ENCODE measurements at regions not wholly inside any gene's neighbourhood (a gene's known extent, or its start where the extent isn't known, plus 50 kb on each side); places are given as distances from the start of the nearest gene placed in this dataset.

DNA sequence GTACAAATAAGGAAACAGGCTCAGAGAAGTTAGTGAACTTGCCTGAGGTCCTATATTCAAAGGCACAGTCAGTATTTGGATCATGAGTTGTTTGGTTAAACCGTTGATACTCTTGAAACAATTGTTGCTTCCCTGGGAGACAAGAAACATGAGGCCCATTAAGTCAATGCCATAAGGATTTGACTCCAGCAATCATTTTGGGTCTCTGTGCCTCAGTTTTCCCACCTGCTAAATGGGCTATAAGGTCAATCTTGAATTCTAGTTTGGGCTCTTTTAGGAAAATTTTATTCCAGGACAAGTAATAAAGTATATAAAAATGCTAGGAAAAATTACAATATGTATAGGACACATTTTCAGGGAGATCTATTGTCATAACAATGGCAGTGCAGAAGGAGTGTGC, 202.1 kb downstream of the TMEM26 start:
- Histone ChIP-seq H3K4me3 (ENCODE audit: low read length in 2 of 2) (no peak overlapping the region), H3K4me1 (ENCODE audit: insufficient read depth, low read length) (no peaks in the 10 kb centered on the region), H3K27me3 (ENCODE audit: insufficient read depth, low read length) (no peaks in the 10 kb centered on the region), H3K27ac (ENCODE audit: low read depth, low read length) (no peak overlapping the region), H3K36me3 (ENCODE audit: insufficient read depth, low read length) (no peaks in the 10 kb centered on the region), H3K9me3 (ENCODE audit: control insufficient read depth in 1 of 2, low read length in 2 of 2) (no peaks in the 10 kb centered on the region)
- CTCF ChIA-PET (ENCODE audit: partially characterized antibody) = no interaction called here
- DNase-seq = no peak
- POLR2A ChIA-PET (ENCODE audit: partially characterized antibody) = no interaction called here
- peaks cover 0 to 1% of the 10 kb centered on the region in 2 donors for H3K36me3 Mint-ChIP-seq
- H3K4me3 Mint-ChIP-seq = no peak overlapping the region
- H3K27me3 Mint-ChIP-seq = peaks cover 6 to 20% of the 10 kb centered on the region in 2 donors
- peaks cover 2 to 22% (median 10%) of the 10 kb centered on the region in 8 donors for H3K9me3 Mint-ChIP-seq
- intact Hi-C loops (cut with micrococcal nuclease) = no loop called here
- no peaks in the 10 kb centered on the region for H3K4me1 Mint-ChIP-seq
- H3K27ac Mint-ChIP-seq = no peak overlapping the region

DNA sequence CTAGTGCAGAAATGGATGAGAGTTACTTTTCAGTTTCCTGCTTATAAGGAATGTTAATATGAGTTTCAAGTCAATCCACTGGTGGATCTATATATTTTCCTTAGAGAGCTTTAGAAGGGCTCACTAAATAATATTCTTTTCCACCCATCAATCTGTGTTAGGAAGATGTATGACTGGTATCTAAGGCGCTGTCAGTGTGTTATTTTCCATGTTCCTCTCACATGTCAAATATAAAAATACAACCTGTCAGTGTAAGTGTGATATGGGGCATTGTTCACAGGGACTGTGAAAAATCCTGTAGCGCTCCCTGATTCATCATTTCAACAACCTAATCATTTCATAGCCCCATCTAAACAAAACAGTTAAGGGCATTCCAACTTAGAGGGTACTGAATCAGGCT, 203.1 kb downstream of the TMEM26 start:
- Mint-ChIP-seq H3K9me3 (peaks cover 2 to 15% (median 7%) of the 10 kb centered on the region in 8 donors), H3K36me3 (peaks cover 0 to 1% of the 10 kb centered on the region in 2 donors), H3K4me3 (no peak overlapping the region), H3K27me3 (peaks cover 6 to 19% of the 10 kb centered on the region in 2 donors), H3K27ac (no peak overlapping the region), H3K4me1 (no peaks in the 10 kb centered on the region)
- H3K9me3 ChIP-seq (ENCODE audit: control insufficient read depth in 1 of 2, low read length in 2 of 2) = no peaks in the 10 kb centered on the region
- H3K4me1 ChIP-seq (ENCODE audit: insufficient read depth, low read length) = no peaks in the 10 kb centered on the region
- DNase-seq = no peak
- H3K27ac ChIP-seq (ENCODE audit: low read depth, low read length) = no peak overlapping the region
- ChIA-PET CTCF (ENCODE audit: partially characterized antibody) (no interaction called here), POLR2A (ENCODE audit: partially characterized antibody) (no interaction called here)
- H3K4me3 ChIP-seq (ENCODE audit: low read length in 2 of 2) = no peak overlapping the region
- intact Hi-C loops (cut with micrococcal nuclease) = no loop called here
- no peaks in the 10 kb centered on the region for H3K27me3 ChIP-seq (ENCODE audit: insufficient read depth, low read length)
- H3K36me3 ChIP-seq (ENCODE audit: insufficient read depth, low read length) = no peaks in the 10 kb centered on the region

DNA sequence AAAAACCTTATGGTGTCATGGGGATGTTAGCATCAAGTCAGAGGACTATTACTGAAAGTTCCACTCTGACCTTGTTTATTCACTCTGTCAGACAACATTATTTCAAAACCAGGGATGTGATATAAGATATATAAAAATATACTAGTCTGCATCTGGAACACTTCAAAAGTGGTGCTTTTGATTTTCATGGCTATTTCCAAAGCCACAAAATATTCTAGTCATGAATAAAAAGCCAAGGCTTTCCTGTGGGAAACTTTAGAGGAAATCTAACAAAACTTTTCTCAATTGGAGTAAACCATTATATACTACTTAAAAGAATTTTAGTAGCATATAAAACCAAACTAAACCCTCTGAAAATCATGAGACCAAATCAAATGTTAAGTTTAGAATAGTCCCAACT, 205.2 kb downstream of the TMEM26 start:
- Histone ChIP-seq H3K4me1 (ENCODE audit: insufficient read depth, low read length) (no peaks in the 10 kb centered on the region), H3K4me3 (ENCODE audit: low read length in 2 of 2) (no peak overlapping the region), H3K27me3 (ENCODE audit: insufficient read depth, low read length) (no peaks in the 10 kb centered on the region), H3K36me3 (ENCODE audit: insufficient read depth, low read length) (no peaks in the 10 kb centered on the region), H3K27ac (ENCODE audit: low read depth, low read length) (no peak overlapping the region), H3K9me3 (ENCODE audit: control insufficient read depth in 1 of 2, low read length in 2 of 2) (no peaks in the 10 kb centered on the region)
- no peak for DNase-seq
- Mint-ChIP-seq H3K36me3 (no peaks in the 10 kb centered on the region), H3K27ac (no peak overlapping the region), H3K9me3 (no peaks in the 10 kb centered on the region), H3K27me3 (peaks cover 0 to 7% of the 10 kb centered on the region in 2 donors), H3K4me1 (no peaks in the 10 kb centered on the region), H3K4me3 (no peak overlapping the region)
- CTCF ChIA-PET (ENCODE audit: partially characterized antibody) = no interaction called here
- intact Hi-C loops (cut with micrococcal nuclease) = no loop called here
- POLR2A ChIA-PET (ENCODE audit: partially characterized antibody) = no interaction called here

DNA sequence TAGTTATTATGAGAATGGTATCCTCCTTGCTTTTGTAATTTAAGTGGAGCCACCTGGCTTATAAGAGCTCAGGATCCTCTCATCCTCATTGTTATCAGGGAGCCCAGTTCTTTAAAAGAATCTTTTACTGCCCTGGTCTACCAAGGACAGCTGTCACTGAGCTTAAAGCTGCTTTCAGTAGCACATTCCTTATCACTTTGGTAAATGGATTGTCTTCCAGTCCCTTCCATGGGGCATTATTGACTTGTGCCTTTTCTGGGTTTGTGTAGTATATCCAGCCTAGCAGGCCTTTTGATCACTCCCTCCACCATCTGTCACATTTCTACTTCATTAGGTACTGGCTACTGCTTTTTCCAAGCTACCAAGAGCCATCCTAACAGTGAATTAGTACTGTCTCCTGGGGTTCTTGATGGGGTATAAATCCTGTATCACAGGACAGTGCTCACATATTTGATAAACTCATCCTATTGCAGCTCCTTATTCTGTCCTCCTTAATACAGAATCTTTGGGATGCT, 208.9 kb downstream of the TMEM26 start:
- H3K36me3 ChIP-seq (ENCODE audit: insufficient read depth, low read length) = no peaks in the 10 kb centered on the region
- Mint-ChIP-seq H3K4me3 (no peak overlapping the region), H3K36me3 (no peaks in the 10 kb centered on the region), H3K4me1 (no peaks in the 10 kb centered on the region), H3K27ac (no peak overlapping the region), H3K9me3 (no peaks in the 10 kb centered on the region), H3K27me3 (peaks cover 0 to 5% of the 10 kb centered on the region in 2 donors)
- H3K27me3 ChIP-seq (ENCODE audit: insufficient read depth, low read length) = no peaks in the 10 kb centered on the region
- intact Hi-C loops (cut with micrococcal nuclease) = no loop called here
- no peak overlapping the region for H3K4me3 ChIP-seq (ENCODE audit: low read length in 2 of 2)
- H3K27ac ChIP-seq (ENCODE audit: low read depth, low read length) = no peak overlapping the region
- H3K4me1 ChIP-seq (ENCODE audit: insufficient read depth, low read length) = no peaks in the 10 kb centered on the region
- POLR2A ChIA-PET (ENCODE audit: partially characterized antibody) = no interaction called here
- CTCF ChIA-PET (ENCODE audit: partially characterized antibody) = no interaction called here
- no peaks in the 10 kb centered on the region for H3K9me3 ChIP-seq (ENCODE audit: control insufficient read depth in 1 of 2, low read length in 2 of 2)
- no peak for DNase-seq

DNA sequence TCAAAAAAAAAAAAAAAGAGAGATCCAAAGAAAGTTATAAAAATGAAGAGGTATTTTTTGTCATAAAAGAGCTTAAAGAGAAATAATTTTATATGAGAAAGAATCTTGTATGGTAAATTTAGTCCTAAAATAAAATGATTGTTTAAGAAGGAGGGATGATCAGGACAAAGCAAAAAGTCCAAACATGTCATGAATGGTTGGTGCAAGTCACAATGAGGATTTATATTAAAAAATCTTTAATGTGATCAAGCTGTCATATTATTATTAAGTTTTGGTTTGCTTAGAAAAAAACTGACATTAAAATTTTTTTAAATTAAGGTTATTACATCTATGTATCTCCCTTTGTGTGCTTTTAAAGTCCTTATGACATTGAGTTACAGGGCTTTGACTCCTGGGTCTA, 220.4 kb downstream of the TMEM26 start:
- intact Hi-C loops (cut with micrococcal nuclease) = no loop called here
- no peak overlapping the region for H3K4me3 ChIP-seq (ENCODE audit: low read length in 2 of 2)
- Mint-ChIP-seq H3K4me3 (no peak overlapping the region), H3K27ac (no peak overlapping the region), H3K27me3 (no peaks in the 10 kb centered on the region), H3K9me3 (peaks cover 0 to 17% (median 8%) of the 10 kb centered on the region in 8 donors), H3K4me1 (no peaks in the 10 kb centered on the region), H3K36me3 (no peaks in the 10 kb centered on the region)
- ChIA-PET POLR2A (ENCODE audit: partially characterized antibody) (no interaction called here), CTCF (ENCODE audit: partially characterized antibody) (no interaction called here)
- H3K27me3 ChIP-seq (ENCODE audit: insufficient read depth, low read length) = no peaks in the 10 kb centered on the region
- no peak overlapping the region for H3K27ac ChIP-seq (ENCODE audit: low read depth, low read length)
- H3K36me3 ChIP-seq (ENCODE audit: insufficient read depth, low read length) = no peaks in the 10 kb centered on the region
- no peaks in the 10 kb centered on the region for H3K9me3 ChIP-seq (ENCODE audit: control insufficient read depth in 1 of 2, low read length in 2 of 2)
- DNase-seq = no peak
- H3K4me1 ChIP-seq (ENCODE audit: insufficient read depth, low read length) = no peaks in the 10 kb centered on the region

DNA sequence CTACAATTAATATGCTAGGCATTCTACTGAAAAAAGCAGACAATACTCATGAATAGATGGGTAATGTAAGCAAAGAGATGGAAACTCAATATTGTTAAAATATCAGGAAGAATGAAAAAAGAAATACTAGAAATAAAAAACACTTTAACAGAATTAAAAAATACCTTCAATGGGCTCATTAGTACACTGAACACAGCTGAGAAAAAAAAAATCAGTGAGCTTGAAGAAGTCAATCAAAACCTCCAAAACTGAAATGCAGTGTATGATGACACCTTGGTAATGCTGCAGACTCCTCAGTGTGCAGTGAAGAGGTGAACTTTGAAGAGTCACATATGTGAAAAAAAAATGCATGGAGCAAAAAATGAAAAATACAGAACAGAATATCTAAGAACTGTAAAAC, 227.2 kb downstream of the TMEM26 start:
- Mint-ChIP-seq H3K4me1 (no peaks in the 10 kb centered on the region), H3K36me3 (peaks cover 0 to 2% of the 10 kb centered on the region in 2 donors), H3K9me3 (peaks cover 3 to 41% (median 19%) of the 10 kb centered on the region in 8 donors), H3K27ac (no peak overlapping the region), H3K27me3 (peaks cover 5 to 6% of the 10 kb centered on the region in 2 donors), H3K4me3 (no peak overlapping the region)
- no peaks in the 10 kb centered on the region for H3K27me3 ChIP-seq (ENCODE audit: insufficient read depth, low read length)
- H3K9me3 ChIP-seq (ENCODE audit: control insufficient read depth in 1 of 2, low read length in 2 of 2) = no peaks in the 10 kb centered on the region
- intact Hi-C loops (cut with micrococcal nuclease) = no loop called here
- no peaks in the 10 kb centered on the region for H3K4me1 ChIP-seq (ENCODE audit: insufficient read depth, low read length)
- DNase-seq = no peak
- H3K36me3 ChIP-seq (ENCODE audit: insufficient read depth, low read length) = no peaks in the 10 kb centered on the region
- POLR2A ChIA-PET (ENCODE audit: partially characterized antibody) = no interaction called here
- H3K4me3 ChIP-seq (ENCODE audit: low read length in 2 of 2) = no peak overlapping the region
- CTCF ChIA-PET (ENCODE audit: partially characterized antibody) = no interaction called here
- no peak overlapping the region for H3K27ac ChIP-seq (ENCODE audit: low read depth, low read length)

DNA sequence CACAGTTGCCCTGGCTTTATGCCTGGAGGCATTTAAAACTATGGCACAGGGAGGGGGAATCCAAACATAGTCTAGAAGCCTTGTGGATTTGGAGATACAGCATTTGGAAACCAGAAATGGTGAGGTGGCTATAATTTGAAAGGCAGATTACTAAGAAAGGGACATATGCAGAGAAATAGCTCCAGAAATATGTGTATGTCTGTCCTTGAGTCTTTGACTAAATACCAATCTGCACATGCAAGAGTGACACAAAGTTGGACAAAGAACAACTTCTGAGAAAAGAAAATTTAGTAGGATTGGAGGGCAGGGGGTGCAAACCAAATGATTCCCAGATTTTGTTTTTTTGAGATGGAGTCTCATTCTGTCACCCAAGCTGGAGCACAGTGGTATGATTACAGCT, 229.6 kb downstream of the TMEM26 start:
- no peaks in the 10 kb centered on the region for H3K36me3 ChIP-seq (ENCODE audit: insufficient read depth, low read length)
- intact Hi-C loops (cut with micrococcal nuclease) = no loop called here
- H3K9me3 Mint-ChIP-seq = peaks cover 3 to 35% (median 17%) of the 10 kb centered on the region in 8 donors
- no peaks in the 10 kb centered on the region for H3K4me1 Mint-ChIP-seq
- ChIA-PET CTCF (ENCODE audit: partially characterized antibody) (no interaction called here), POLR2A (ENCODE audit: partially characterized antibody) (no interaction called here)
- H3K36me3 Mint-ChIP-seq = peaks cover 0 to 2% of the 10 kb centered on the region in 2 donors
- no peak overlapping the region for H3K4me3 Mint-ChIP-seq
- H3K4me1 ChIP-seq (ENCODE audit: insufficient read depth, low read length) = no peaks in the 10 kb centered on the region
- no peak overlapping the region for H3K27ac ChIP-seq (ENCODE audit: low read depth, low read length)
- no peaks in the 10 kb centered on the region for H3K27me3 ChIP-seq (ENCODE audit: insufficient read depth, low read length)
- DNase-seq = no peak
- no peak overlapping the region for H3K4me3 ChIP-seq (ENCODE audit: low read length in 2 of 2)
- no peaks in the 10 kb centered on the region for H3K9me3 ChIP-seq (ENCODE audit: control insufficient read depth in 1 of 2, low read length in 2 of 2)
- H3K27me3 Mint-ChIP-seq = peaks cover 6 to 8% of the 10 kb centered on the region in 2 donors
- no peak overlapping the region for H3K27ac Mint-ChIP-seq

DNA sequence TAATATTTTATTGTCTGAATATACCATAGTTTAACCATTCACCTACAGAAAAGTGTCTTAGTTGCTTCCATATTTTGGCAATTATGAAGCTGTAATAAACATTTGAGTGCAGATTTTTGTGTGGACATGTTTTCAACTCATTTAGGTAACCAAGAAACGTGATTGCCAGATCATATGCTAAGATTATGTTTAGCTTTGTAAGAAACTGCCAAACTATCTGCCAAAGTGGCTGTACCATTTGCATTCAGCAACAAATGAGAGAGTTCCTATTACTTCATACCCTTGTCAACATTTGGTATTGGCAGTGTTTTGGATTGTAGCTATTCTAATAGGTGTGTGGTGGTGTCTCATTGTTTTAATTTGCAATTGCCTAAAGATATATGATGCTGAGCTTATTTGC, 233.5 kb downstream of the TMEM26 start:
- POLR2A ChIA-PET (ENCODE audit: partially characterized antibody) = no interaction called here
- CTCF ChIA-PET (ENCODE audit: partially characterized antibody) = no interaction called here

More for the DNA sequence above, 233.5 kb downstream of the TMEM26 start:
- Histone ChIP-seq H3K27ac (ENCODE audit: low read depth, low read length) (no peak overlapping the region), H3K4me3 (ENCODE audit: low read length in 2 of 2) (no peak overlapping the region), H3K9me3 (ENCODE audit: control insufficient read depth in 1 of 2, low read length in 2 of 2) (no peaks in the 10 kb centered on the region), H3K27me3 (ENCODE audit: insufficient read depth, low read length) (no peaks in the 10 kb centered on the region), H3K4me1 (ENCODE audit: insufficient read depth, low read length) (no peaks in the 10 kb centered on the region), H3K36me3 (ENCODE audit: insufficient read depth, low read length) (no peaks in the 10 kb centered on the region)
- DNase-seq = no peak
- peaks cover 6% of the 10 kb centered on the region in 2 donors for H3K27me3 Mint-ChIP-seq
- H3K9me3 Mint-ChIP-seq = peaks cover 0 to 11% (median 3%) of the 10 kb centered on the region in 8 donors
- H3K4me1 Mint-ChIP-seq = no peaks in the 10 kb centered on the region
- no peaks in the 10 kb centered on the region for H3K36me3 Mint-ChIP-seq
- H3K27ac Mint-ChIP-seq = no peak overlapping the region
- intact Hi-C loops (cut with micrococcal nuclease) = no loop called here
- no peak overlapping the region for H3K4me3 Mint-ChIP-seq

Data from CD4-positive, alpha-beta memory T cell (primary cell).